ENCODE measurements at regions not wholly inside any gene's neighbourhood (a gene's known extent, or its start where the extent isn't known, plus 50 kb on each side); places are given as distances from the start of the nearest gene placed in this dataset.
"Not testable (repeated sequence)": the region's sequence is repeated elsewhere in the genome, so short reads cannot be mapped to it uniquely, and the experiment has no call there.

DNA sequence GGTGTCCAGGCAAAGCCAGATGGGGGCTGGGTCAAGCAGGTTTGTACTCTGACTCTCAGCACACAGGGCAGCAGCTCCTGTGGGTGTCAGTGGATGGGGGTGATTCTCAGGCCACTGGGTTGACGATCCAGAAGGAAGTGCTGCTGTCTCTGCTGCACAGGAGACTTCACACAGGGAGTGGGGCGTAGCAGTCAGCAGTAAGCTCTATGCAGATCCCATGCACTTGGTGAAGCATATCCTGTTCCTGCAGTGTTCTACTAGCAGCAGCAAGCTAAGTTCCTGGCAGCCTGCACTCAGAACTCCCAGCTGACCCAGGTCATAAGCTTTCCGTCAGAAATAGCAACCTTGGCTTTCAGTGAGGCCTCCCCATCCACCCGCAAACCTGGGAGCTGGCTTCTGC is 117.6 kb upstream of the NDST3 start:
- Histone ChIP-seq H3K4me3 (ENCODE audit: low read depth, low read length) (no peak overlapping the region), H3K27me3 (ENCODE audit: control insufficient read depth, insufficient read depth, low read length) (no peaks in the 10 kb centered on the region), H3K36me3 (ENCODE audit: control insufficient read depth, insufficient read depth, low read length) (no peaks in the 10 kb centered on the region)
- no peak for DNase-seq (ENCODE audit: low read depth)
- ChIA-PET CTCF (no interaction called here), POLR2A (no interaction called here)
- no peak for TF ChIP-seq CTCF (IDR thresholded peaks at IDR 0.05; ENCODE audit: insufficient read depth, low read depth, low read length)

DNA sequence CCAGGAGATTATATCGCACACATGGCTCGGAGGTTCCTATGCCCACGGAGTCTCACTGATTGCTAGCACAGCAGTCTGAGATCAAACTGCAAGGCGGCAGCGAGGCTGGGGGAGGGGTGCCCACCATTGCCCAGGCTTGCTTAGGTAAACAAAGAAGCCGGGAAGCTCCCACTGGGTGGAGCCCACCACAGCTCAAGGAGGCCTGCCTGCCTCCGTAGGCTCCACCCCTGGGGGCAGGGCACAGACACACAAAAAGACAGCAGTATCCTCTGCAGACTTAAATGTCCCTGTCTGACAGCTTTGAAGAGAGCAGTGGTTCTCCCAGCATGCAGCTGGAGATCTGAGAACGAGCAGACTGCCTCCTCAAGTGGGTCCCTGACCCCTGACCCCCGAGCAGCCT is 112.0 kb upstream of the NDST3 start:
- H3K4me3 ChIP-seq (ENCODE audit: low read depth, low read length); POLR2A ChIA-PET; DNase-seq (ENCODE audit: low read depth); H3K36me3 ChIP-seq (ENCODE audit: control insufficient read depth, insufficient read depth, low read length); H3K27me3 ChIP-seq (ENCODE audit: control insufficient read depth, insufficient read depth, low read length); CTCF ChIA-PET: not testable (repeated sequence)

- H3K27me3 ChIP-seq (ENCODE audit: control insufficient read depth, insufficient read depth, low read length); H3K4me3 ChIP-seq (ENCODE audit: low read depth, low read length); CTCF ChIA-PET; H3K36me3 ChIP-seq (ENCODE audit: control insufficient read depth, insufficient read depth, low read length); POLR2A ChIA-PET; DNase-seq (ENCODE audit: low read depth): not testable (repeated sequence)
Observed at GRCh38 chr4:117927823-117928222, 106.5 kb upstream of the NDST3 start.

GRCh38 chr4:117941611-117942010 is 92.7 kb upstream of the NDST3 start:
- H3K36me3 ChIP-seq (ENCODE audit: control insufficient read depth, insufficient read depth, low read length), result no peaks in the 10 kb centered on the region
- ChIA-PET POLR2A (no interaction called here), CTCF (no interaction called here)
- H3K27me3 ChIP-seq (ENCODE audit: control insufficient read depth, insufficient read depth, low read length), result no peaks in the 10 kb centered on the region
- no peak for DNase-seq (ENCODE audit: low read depth)
- H3K4me3 ChIP-seq (ENCODE audit: low read depth, low read length), result no peak overlapping the region
- no peak for TF ChIP-seq CTCF (IDR thresholded peaks at IDR 0.05; ENCODE audit: insufficient read depth, low read depth, low read length)

GRCh38 chr4:117949621-117950020 is 84.7 kb upstream of the NDST3 start:
- H3K27me3 ChIP-seq (ENCODE audit: control insufficient read depth, insufficient read depth, low read length), result no peaks in the 10 kb centered on the region
- no peak overlapping the region for H3K4me3 ChIP-seq (ENCODE audit: low read depth, low read length)
- no peak for TF ChIP-seq CTCF (IDR thresholded peaks at IDR 0.05; ENCODE audit: insufficient read depth, low read depth, low read length)
- no peaks in the 10 kb centered on the region for H3K36me3 ChIP-seq (ENCODE audit: control insufficient read depth, insufficient read depth, low read length)
- no peak for DNase-seq (ENCODE audit: low read depth)
- POLR2A ChIA-PET, result no interaction called here
- CTCF ChIA-PET, result no interaction called here

GRCh38 chr4:117957571-117957970 is 76.7 kb upstream of the NDST3 start:
- Histone ChIP-seq H3K4me3 (ENCODE audit: low read depth, low read length) (no peak overlapping the region), H3K27me3 (ENCODE audit: control insufficient read depth, insufficient read depth, low read length) (no peaks in the 10 kb centered on the region), H3K36me3 (ENCODE audit: control insufficient read depth, insufficient read depth, low read length) (no peaks in the 10 kb centered on the region)
- ChIA-PET CTCF (no interaction called here), POLR2A (no interaction called here)
- TF ChIP-seq CTCF (IDR thresholded peaks at IDR 0.05; ENCODE audit: insufficient read depth, low read depth, low read length), result no peak
- DNase-seq (ENCODE audit: low read depth), result no peak

Measured in BJ (cell line).